OCI-LY3 (cell line): ENCODE measurements at regions not wholly inside any gene's neighbourhood (a gene's known extent, or its start where the extent isn't known, plus 50 kb on each side); places are given as distances from the start of the nearest gene placed in this dataset.

Source experiments
- H2AFZ ChIP-seq: fragments of 200-600, 300-600 bp; shearing (Covaris generic); 2 replicates; pipeline ENCODE4 v1.6.0; 2014; ENCODE audit warnings: antibody characterized with exemption, low read depth, low read length
- H3K27ac ChIP-seq: fragments of 200-600, 300-600 bp; sonication (generic); 2 replicates; pipeline ENCODE4 v1.5.1; 2014; ENCODE audit warnings: mild to moderate bottlenecking, low read length, moderate library complexity, mixed read lengths
- H3K27me3 ChIP-seq: fragments of 200-600, 300-600 bp; sonication (generic); 2 replicates; pipeline ENCODE4 v1.6.1; 2014; ENCODE audit warnings: low read depth, low read length, mixed read lengths
- H3K36me3 ChIP-seq: fragments of 200-600, 300-600 bp; sonication (generic); replicated peaks from 2 replicates; pipeline ENCODE3; 2014; ENCODE audit warnings: low read depth, low read length, mixed read lengths
- H3K4me1 ChIP-seq: fragments of 300-600, 200-600 bp; sonication (generic); 2 replicates; pipeline ENCODE4 v1.6.1; 2014; ENCODE audit warnings: low read length, mixed read lengths
- H3K4me2 ChIP-seq: fragments of 200-600, 300-600 bp; sonication (generic); 2 replicates; pipeline ENCODE4 v1.6.1; 2014; ENCODE audit warnings: low read length, mixed read lengths
- H3K4me3 ChIP-seq: fragments of 300-600, 200-600 bp; sonication (generic); 2 replicates; pipeline ENCODE4 v1.5.1; 2014; ENCODE audit warnings: antibody characterized with exemption, mild to moderate bottlenecking, low read length, moderate library complexity
- H3K79me2 ChIP-seq: fragments of 300-600, 200-600 bp; shearing (Covaris generic); 2 replicates; pipeline ENCODE4 v1.6.1; 2014; ENCODE audit warnings: mild to moderate bottlenecking, low read length, mixed read lengths
- H3K9ac ChIP-seq: fragments of 300-600, 200-600 bp; shearing (Covaris generic); 2 replicates; pipeline ENCODE4 v1.6.0; 2014; ENCODE audit warnings: mild to moderate bottlenecking, low read length, moderate library complexity
- H3K9me3 ChIP-seq: fragments of 200-600, 300-600 bp; shearing (Covaris generic); 2 replicates; pipeline ENCODE4 v1.6.1; 2014; ENCODE audit warnings: low read length, mixed read lengths; ENCODE audit not compliant: insufficient read depth
- H4K20me1 ChIP-seq: fragments of 200-600, 300-600 bp; sonication (generic); 2 replicates; pipeline ENCODE4 v1.6.1; 2016; ENCODE audit warnings: low read length, mixed read lengths; ENCODE audit not compliant: insufficient read depth
- CTCF ChIP-seq: fragments of 200-600, 300-600 bp; sonication (generic); IDR thresholded peaks from 2 replicates; pipeline ENCODE4 v1.5.1; 2014; ENCODE audit warnings: antibody characterized with exemption, low read length, low read depth
- EZH2phosphoT487 ChIP-seq: fragments of 200-600 bp; shearing (Covaris generic); IDR thresholded peaks from 2 replicates; pipeline ENCODE4 v1.6.1; 2018; ENCODE audit warnings: antibody characterized with exemption, mixed run types, low read depth

- Histone ChIP-seq H3K79me2 (no peaks in the 10 kb centered on the region), H3K9me3 (no peaks in the 10 kb centered on the region), H3K9ac (no peak overlapping the region), H3K4me2 (no peak overlapping the region), H2AFZ (no peak overlapping the region), H3K36me3 (no peaks in the 10 kb centered on the region), H3K4me3 (no peak overlapping the region), H3K27ac (no peak overlapping the region), H4K20me1 (no peaks in the 10 kb centered on the region), H3K4me1 (no peaks in the 10 kb centered on the region), H3K27me3 (no peaks in the 10 kb centered on the region)
- TF ChIP-seq CTCF (no peak), EZH2phosphoT487 (no peak)
Observed at GRCh38 chr10:111290649-111291048, 213.8 kb downstream of the ADRA2A start.

GRCh38 chr10:111295788-111296187 lies 219.0 kb downstream of the ADRA2A start:
- Histone ChIP-seq H3K4me2 (no peak overlapping the region), H3K4me1 (no peaks in the 10 kb centered on the region), H3K36me3 (no peaks in the 10 kb centered on the region), H4K20me1 (no peaks in the 10 kb centered on the region), H3K79me2 (no peaks in the 10 kb centered on the region), H3K27me3 (no peaks in the 10 kb centered on the region), H3K9me3 (no peaks in the 10 kb centered on the region), H3K27ac (no peak overlapping the region), H3K4me3 (no peak overlapping the region), H3K9ac (no peak overlapping the region), H2AFZ (no peak overlapping the region)
- no peak for TF ChIP-seq CTCF
- no peak for TF ChIP-seq EZH2phosphoT487

DNA sequence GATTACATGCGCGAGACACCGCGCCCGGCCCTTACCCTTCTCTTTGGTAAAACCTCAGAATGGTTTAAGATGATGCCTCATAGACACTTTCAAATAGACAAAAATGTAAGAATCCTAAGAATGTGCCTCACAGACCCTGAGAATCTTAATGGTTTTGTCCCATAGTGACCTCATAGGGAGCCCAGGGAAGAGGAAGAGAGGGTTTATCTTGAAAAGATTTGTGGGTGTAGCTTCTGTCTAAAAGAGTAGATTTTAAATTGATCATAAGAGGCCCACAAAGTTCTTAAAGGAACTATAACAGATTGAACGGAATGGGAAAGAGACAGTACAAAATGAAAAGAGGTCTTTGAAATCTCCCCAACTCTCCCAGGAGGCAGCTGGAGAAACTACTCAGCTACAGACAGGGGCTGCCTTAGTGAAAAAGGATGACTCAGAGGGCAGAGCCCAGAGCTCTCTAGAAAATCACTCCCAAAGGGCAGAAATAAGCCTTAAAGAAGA lies 220.6 kb downstream of the ADRA2A start:
- H3K4me3 ChIP-seq: no peak overlapping the region
- no peak overlapping the region for H3K9ac ChIP-seq
- H4K20me1 ChIP-seq: no peaks in the 10 kb centered on the region
- H3K4me1 ChIP-seq: no peaks in the 10 kb centered on the region
- H3K36me3 ChIP-seq: no peaks in the 10 kb centered on the region
- no peaks in the 10 kb centered on the region for H3K9me3 ChIP-seq
- no peak overlapping the region for H3K4me2 ChIP-seq
- no peak overlapping the region for H3K27ac ChIP-seq
- no peaks in the 10 kb centered on the region for H3K79me2 ChIP-seq
- TF ChIP-seq CTCF: no peak
- TF ChIP-seq EZH2phosphoT487: no peak
- H3K27me3 ChIP-seq: no peaks in the 10 kb centered on the region
- H2AFZ ChIP-seq: no peak overlapping the region

DNA sequence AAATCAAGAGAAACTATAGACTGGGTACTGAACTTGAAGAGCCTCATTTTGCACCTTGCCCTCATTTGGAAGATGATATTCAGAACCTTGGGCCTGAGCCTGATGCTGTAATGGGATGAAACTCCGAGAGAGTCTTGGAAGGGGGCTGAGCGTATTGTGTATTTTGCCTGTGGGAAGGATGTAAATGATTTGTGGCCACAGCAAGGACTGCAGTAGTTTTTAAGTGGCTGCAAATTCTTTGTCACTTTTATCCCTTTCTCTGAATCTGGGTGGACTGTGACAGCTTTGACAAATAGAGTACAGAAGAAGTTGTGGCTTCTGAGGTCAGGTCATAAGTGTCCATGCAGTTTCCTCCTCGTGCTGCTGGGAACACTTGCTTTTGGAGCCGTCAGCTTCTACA lies 221.2 kb downstream of the ADRA2A start:
- Histone ChIP-seq H2AFZ (no peak overlapping the region), H3K9me3 (no peaks in the 10 kb centered on the region), H3K79me2 (no peaks in the 10 kb centered on the region), H3K4me2 (no peak overlapping the region), H3K36me3 (no peaks in the 10 kb centered on the region), H3K4me3 (no peak overlapping the region), H3K27ac (no peak overlapping the region), H3K9ac (no peak overlapping the region), H3K27me3 (no peaks in the 10 kb centered on the region), H3K4me1 (no peaks in the 10 kb centered on the region), H4K20me1 (no peaks in the 10 kb centered on the region)
- TF ChIP-seq EZH2phosphoT487: no peak
- no peak for TF ChIP-seq CTCF
